Loucy (cell line): ENCODE measurements at regions not wholly inside any gene's neighbourhood (a gene's known extent, or its start where the extent isn't known, plus 50 kb on each side); places are given as distances from the start of the nearest gene placed in this dataset.
A peak's percentile ranks its signal among the peaks of the same experiment; 100 is the strongest.

Experiments used
- H2AFZ ChIP-seq: fragments of 200-600 bp; sonication (generic); 2 replicates; pipeline ENCODE4 v1.6.0; 2016; ENCODE audit warnings: antibody characterized with exemption, mild to moderate bottlenecking, low read length, moderate library complexity
- H3F3A ChIP-seq: fragments of 200-600 bp; 2 replicates; pipeline ENCODE4 v1.6.0; 2016; ENCODE audit warnings: antibody characterized with exemption, low read depth, mild to moderate bottlenecking
- H3K27me3 ChIP-seq: fragments of 200-600 bp; sonication (generic); 2 replicates; pipeline ENCODE4 v1.6.1; 2014; ENCODE audit warnings: low read length, mild to moderate bottlenecking; ENCODE audit not compliant: insufficient read depth, poor library complexity, severe bottlenecking
- H3K36me3 ChIP-seq: fragments of 200-600 bp; sonication (generic); 2 replicates; pipeline ENCODE4 v1.6.1; 2016; ENCODE audit warnings: low read length; ENCODE audit not compliant: insufficient read depth
- H3K4me1 ChIP-seq: fragments of 200-600 bp; sonication (generic); 2 replicates; pipeline ENCODE4 v1.5.1; 2014; ENCODE audit warnings: low read length, mild to moderate bottlenecking; ENCODE audit not compliant: insufficient read depth, poor library complexity, severe bottlenecking
- H3K4me2 ChIP-seq: fragments of 200-600 bp; sonication (generic); 2 replicates; pipeline ENCODE4 v1.6.0; 2014; ENCODE audit warnings: antibody characterized with exemption, low read length, low read depth, mild to moderate bottlenecking; ENCODE audit not compliant: poor library complexity, severe bottlenecking
- H3K4me3 ChIP-seq: fragments of 200-600 bp; sonication (generic); 2 replicates; pipeline ENCODE4 v1.5.1; 2014; ENCODE audit warnings: low read length, mild to moderate bottlenecking, mixed read lengths; ENCODE audit not compliant: poor library complexity, severe bottlenecking
- H3K79me2 ChIP-seq: fragments of 200-600 bp; sonication (generic); 2 replicates; pipeline ENCODE4 v1.6.1; 2014; ENCODE audit warnings: low read length; ENCODE audit not compliant: insufficient read depth
- H3K9ac ChIP-seq: fragments of 200-600 bp; sonication (generic); 2 replicates; pipeline ENCODE4 v1.6.0; 2014; ENCODE audit warnings: mild to moderate bottlenecking, low read depth, low read length, moderate library complexity; ENCODE audit not compliant: poor library complexity, severe bottlenecking
- H3K9me2 ChIP-seq: fragments of 200-600 bp; sonication (generic); replicated peaks from 2 replicates; pipeline ENCODE4 v1.6.1; 2016; ENCODE audit warnings: low read depth, low read length, mixed read lengths
- H3K9me3 ChIP-seq: fragments of 200-600 bp; sonication (generic); 2 replicates; pipeline ENCODE4 v1.6.1; 2014; ENCODE audit warnings: mild to moderate bottlenecking, antibody characterized with exemption, low read length, low read depth; ENCODE audit not compliant: insufficient read depth
- H4K20me1 ChIP-seq: fragments of 200-600 bp; sonication (generic); 2 replicates; pipeline ENCODE4 v1.6.0; 2014; ENCODE audit warnings: antibody characterized with exemption, low read length, mild to moderate bottlenecking; ENCODE audit not compliant: insufficient read depth, poor library complexity, severe bottlenecking
- CTCF ChIP-seq: fragments of 200-600 bp; sonication (generic); conservative IDR thresholded peaks from 2 replicates; pipeline ENCODE4 v1.5.1; 2014; ENCODE audit warnings: mild to moderate bottlenecking, antibody characterized with exemption, low read length
- EZH2phosphoT487 ChIP-seq: fragments of 200-600 bp; IDR thresholded peaks from 2 replicates; pipeline ENCODE4 v1.6.1; 2018; ENCODE audit warnings: antibody characterized with exemption, mild to moderate bottlenecking, moderate library complexity, borderline replicate concordance

GRCh38 chr2:196277002-196277401, 105.6 kb upstream of the STK17B start:
- Histone ChIP-seq H3K4me2 (peak overlapping the region; percentile 61), H3K9me2 (no peaks in the 10 kb centered on the region), H3K9me3 (no peaks in the 10 kb centered on the region), H4K20me1 (no peaks in the 10 kb centered on the region), H3K4me3 (no peak overlapping the region), H3K4me1 (peaks cover 35% of the 10 kb centered on the region), H2AFZ (no peak overlapping the region), H3K9ac (no peak overlapping the region), H3K36me3 (no peaks in the 10 kb centered on the region), H3K79me2 (no peaks in the 10 kb centered on the region), H3K27me3 (no peaks in the 10 kb centered on the region), H3F3A (no peaks in the 10 kb centered on the region)
- TF ChIP-seq CTCF (peak; percentile 85), EZH2phosphoT487 (no peak)

GRCh38 chr2:196278491-196278911, 107.1 kb upstream of the STK17B start:
- Histone ChIP-seq H3K4me3 (no peak overlapping the region), H2AFZ (no peak overlapping the region), H3K4me1 (peaks cover 35% of the 10 kb centered on the region), H3K9me3 (no peaks in the 10 kb centered on the region), H3K36me3 (no peaks in the 10 kb centered on the region), H3K9ac (no peak overlapping the region), H3K79me2 (no peaks in the 10 kb centered on the region), H3K9me2 (no peaks in the 10 kb centered on the region), H3F3A (no peaks in the 10 kb centered on the region), H4K20me1 (no peaks in the 10 kb centered on the region), H3K4me2 (no peak overlapping the region), H3K27me3 (no peaks in the 10 kb centered on the region)
- no peak for TF ChIP-seq EZH2phosphoT487
- no peak for TF ChIP-seq CTCF

DNA sequence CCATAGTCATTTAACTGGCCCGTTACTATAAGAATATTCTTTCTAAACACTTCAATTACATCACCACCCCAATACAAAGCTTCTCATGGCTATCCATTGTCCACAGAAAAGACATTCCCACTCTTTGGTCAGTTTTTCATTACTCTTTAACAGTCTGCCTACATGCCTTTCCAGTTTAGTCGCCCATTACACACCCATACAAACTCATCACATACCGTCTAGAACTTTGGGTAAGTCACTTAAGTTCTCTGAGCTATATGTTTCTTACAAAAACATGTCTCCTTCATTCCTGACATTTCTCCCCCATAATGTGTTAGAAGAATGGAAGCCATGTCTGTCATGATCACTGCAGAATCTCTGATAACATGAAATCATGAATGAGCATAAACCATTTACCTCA, 108.2 kb upstream of the STK17B start:
- no peak overlapping the region for H3K4me3 ChIP-seq
- H3K9ac ChIP-seq = no peak overlapping the region
- no peaks in the 10 kb centered on the region for H3K36me3 ChIP-seq
- no peaks in the 10 kb centered on the region for H3F3A ChIP-seq
- H3K9me2 ChIP-seq = no peaks in the 10 kb centered on the region
- peaks cover 25% of the 10 kb centered on the region for H3K4me1 ChIP-seq
- H3K9me3 ChIP-seq = no peaks in the 10 kb centered on the region
- no peak overlapping the region for H2AFZ ChIP-seq
- H3K79me2 ChIP-seq = no peaks in the 10 kb centered on the region
- no peaks in the 10 kb centered on the region for H4K20me1 ChIP-seq
- H3K27me3 ChIP-seq = no peaks in the 10 kb centered on the region
- H3K4me2 ChIP-seq = no peak overlapping the region
- TF ChIP-seq EZH2phosphoT487 (no peak), CTCF (no peak)
